ENCODE measurements at regions not wholly inside any gene's neighbourhood (a gene's known extent, or its start where the extent isn't known, plus 50 kb on each side); places are given as distances from the start of the nearest gene placed in this dataset.

- intact Hi-C loops (cut with DNase I; ENCODE audit: low total_unique reads), result no loop called here
- no peak for DNase-seq (ENCODE audit: low spot score in 2 of 2)
- 62 to 80% methylated on average over 1 of the region's 1 CpG for WGBS, 2 donors
- TF ChIP-seq POLR2A (IDR thresholded peaks at IDR 0.05), result no peak
- no peak for TF ChIP-seq CTCF (IDR thresholded peaks at IDR 0.05)
- H3K4me3 ChIP-seq (ENCODE audit: low read depth, poor library complexity, severe bottlenecking), result no peak overlapping the region
These were observed 806.0 kb upstream of the ZNF608 start for GRCh38 chr5:125552486-125552885.

- TF ChIP-seq POLR2A (IDR thresholded peaks at IDR 0.05) (no peak), CTCF (IDR thresholded peaks at IDR 0.05) (no peak)
- WGBS, 2 donors, result 75 to 80% methylated on average over 2 of the region's 2 CpGs
- intact Hi-C loops (cut with DNase I; ENCODE audit: low total_unique reads), result no loop called here
- H3K4me3 ChIP-seq (ENCODE audit: low read depth, poor library complexity, severe bottlenecking), result no peak overlapping the region
- no peak for DNase-seq (ENCODE audit: low spot score in 2 of 2)
These were observed 807.9 kb upstream of the ZNF608 start for GRCh38 chr5:125554355-125554754.

GRCh38 chr5:125555591-125555990, 809.2 kb upstream of the ZNF608 start:
- DNase-seq (ENCODE audit: low spot score in 2 of 2), result no peak
- intact Hi-C loops (cut with DNase I; ENCODE audit: low total_unique reads), result no loop called here
- no peak overlapping the region for H3K4me3 ChIP-seq (ENCODE audit: low read depth, poor library complexity, severe bottlenecking)
- 92 to 97% methylated on average over 4 of the region's 4 CpGs for WGBS, 2 donors
- TF ChIP-seq POLR2A (IDR thresholded peaks at IDR 0.05) (no peak), CTCF (IDR thresholded peaks at IDR 0.05) (no peak)

GRCh38 chr5:125558016-125558415, 811.6 kb upstream of the ZNF608 start:
- 87 to 92% methylated on average over 1 of the region's 1 CpG for WGBS, 2 donors

GRCh38 chr5:125558466-125558865, 812.0 kb upstream of the ZNF608 start:
- intact Hi-C loops (cut with DNase I; ENCODE audit: low total_unique reads), result no loop called here
- no peak for DNase-seq (ENCODE audit: low spot score in 2 of 2)
- 61 to 81% methylated on average over 3 of the region's 3 CpGs for WGBS, 2 donors

More at GRCh38 chr5:125558016-125558415, 811.6 kb upstream of the ZNF608 start:
- no peak overlapping the region for H3K4me3 ChIP-seq (ENCODE audit: low read depth, poor library complexity, severe bottlenecking)
- intact Hi-C loops (cut with DNase I; ENCODE audit: low total_unique reads), result no loop called here
- no peak for DNase-seq (ENCODE audit: low spot score in 2 of 2)
- no peak for TF ChIP-seq CTCF (IDR thresholded peaks at IDR 0.05)
- TF ChIP-seq POLR2A (IDR thresholded peaks at IDR 0.05), result no peak

More at GRCh38 chr5:125558466-125558865, 812.0 kb upstream of the ZNF608 start:
- TF ChIP-seq POLR2A (IDR thresholded peaks at IDR 0.05) (no peak), CTCF (IDR thresholded peaks at IDR 0.05) (no peak)
- no peak overlapping the region for H3K4me3 ChIP-seq (ENCODE audit: low read depth, poor library complexity, severe bottlenecking)

Data from lower leg skin (tissue), 4 donors.